GM12878 (cell line): ENCODE measurements at regions not wholly inside any gene's neighbourhood (a gene's known extent, or its start where the extent isn't known, plus 50 kb on each side); places are given as distances from the start of the nearest gene placed in this dataset.

Source experiments
- ATAC-seq: fragments of 200-7000 bp; cut with Tn5 transposase; 3 replicates; pipeline ENCODE4 v1.9.1; 2020; ENCODE audit warnings: mild to moderate bottlenecking, moderate library complexity
- BruUV-seq: library from RNA; stranded (reverse); fragments of 400-500 nt; replicated peaks from 2 replicates; lab custom pipeline; 2021; lab: Mats Ljungman, UMichigan
- CTCF ChIA-PET: fragments of 300-600 bp; sonication (Branson Sonifier 250); formaldehyde crosslinking; extraction: SDS; loops from one replicate; lab custom pipeline; 2021; ENCODE audit warnings: inconsistent platforms; lab: Yijun Ruan, JAX
- POLR2A ChIA-PET: fragments of 350-600 bp; formaldehyde crosslinking; extraction: SDS; loops from one replicate; lab custom pipeline; 2021; ENCODE audit warnings: inconsistent platforms; lab: Charles Lee
- RAD21 ChIA-PET: fragments of 300-600 bp; sonication (Branson Sonifier 250); formaldehyde crosslinking; loops from one replicate; lab custom pipeline; 2023; ENCODE audit warnings: antibody characterized with exemption; ENCODE audit not compliant: unreplicated experiment; lab: Charles Lee
- SMC1A ChIA-PET: fragments of 300-600 bp; sonication (Branson Sonifier 250); formaldehyde crosslinking; loops from one replicate; lab custom pipeline; 2023; ENCODE audit not compliant: unreplicated experiment, uncharacterized antibody; lab: Charles Lee
- DNase-seq: peaks from one replicate; pipeline ENCODE4 v3.0.0-alpha.2; 2011; ENCODE audit warnings: low read depth, low spot score
- FAIRE-seq: peaks from 3 replicates; lab custom pipeline; 2011; peaks lifted over from hg19 to GRCh38; lab: Jason Lieb, UNC
- H2AFZ ChIP-seq: 2 replicates; pipeline ENCODE4 v1.6.0; 2011; ENCODE audit warnings: low read depth, low read length, control low read depth; ENCODE audit not compliant: control insufficient read depth
- H3K27ac ChIP-seq: 2 replicates; pipeline ENCODE4 v1.5.1; 2011; ENCODE audit warnings: control low read depth; ENCODE audit not compliant: control insufficient read depth, insufficient read depth
- H3K27me3 ChIP-seq, 2 experiments: replicated peaks in 1 of 2; 2 replicates each; pipeline versions ENCODE4 v1.6.0 to v1.6.1; 2011; ENCODE audit warnings: low read length in 1 of 2; ENCODE audit not compliant: control insufficient read depth in 2 of 2, insufficient read depth in 2 of 2
- H3K36me3 ChIP-seq, 2 experiments: 2 replicates each; pipeline ENCODE4 v1.5.1; 2011; ENCODE audit warnings: low read length in 1 of 2; ENCODE audit not compliant: control insufficient read depth in 2 of 2, insufficient read depth in 2 of 2
- H3K4me1 ChIP-seq: 2 replicates; pipeline ENCODE4 v1.6.1; 2011; ENCODE audit warnings: mild to moderate bottlenecking, low read length, moderate library complexity, mixed read lengths; ENCODE audit not compliant: control insufficient read depth, insufficient read depth
- H3K4me2 ChIP-seq: 2 replicates; pipeline ENCODE4 v1.6.0; 2011; ENCODE audit warnings: control low read depth; ENCODE audit not compliant: control insufficient read depth, insufficient read depth
- H3K4me3 ChIP-seq: fragments of 200-600 bp; sonication (generic); 2 replicates; pipeline ENCODE4 v1.5.1; 2016
- H3K79me2 ChIP-seq: 2 replicates; pipeline ENCODE4 v1.6.0; 2011; ENCODE audit warnings: low read length; ENCODE audit not compliant: control insufficient read depth, insufficient read depth
- H3K9ac ChIP-seq: 2 replicates; pipeline ENCODE4 v1.8.0; 2011; ENCODE audit warnings: low read length, control low read depth, mixed read lengths; ENCODE audit not compliant: control insufficient read depth, insufficient read depth
- H3K9me3 ChIP-seq: replicated peaks from 3 replicates; pipeline ENCODE4 v1.5.1; 2011; ENCODE audit warnings: mild to moderate bottlenecking, low read length; ENCODE audit not compliant: control insufficient read depth, insufficient read depth
- H4K20me1 ChIP-seq: 2 replicates; pipeline ENCODE4 v1.6.0; 2011; ENCODE audit not compliant: control insufficient read depth, insufficient read depth
- BACH1 ChIP-seq: fragments of 450-650 bp; IDR thresholded peaks from 2 replicates; pipeline ENCODE4 v1.6.1; 2017; ENCODE audit warnings: mild to moderate bottlenecking, borderline replicate concordance
- BHLHE40 ChIP-seq, 2 experiments: fragments of 450-650 bp in 1 of 2; IDR thresholded peaks; 2 replicates each; pipeline ENCODE4 v1.6.1; 2011 to 2017; ENCODE audit warnings: low read depth in 2 of 2, borderline replicate concordance in 1 of 2, improper control_type of control experiment in 1 of 2, low read length in 1 of 2, mild to moderate bottlenecking in 1 of 2
- DPF2 ChIP-seq: fragments of 450-650 bp; IDR thresholded peaks from 2 replicates; pipeline ENCODE4 v1.6.1; 2017; ENCODE audit warnings: mild to moderate bottlenecking
- EED ChIP-seq: sonication (generic); IDR thresholded peaks from 2 replicates; pipeline ENCODE4 v1.6.1; 2016; ENCODE audit warnings: antibody characterized with exemption, low read depth
- ESRRA ChIP-seq: IDR thresholded peaks from 2 replicates; pipeline ENCODE4 v1.6.1; 2012; ENCODE audit warnings: mild to moderate bottlenecking, low read length, improper control_type of control experiment
- LARP7 ChIP-seq: fragments of 450-650 bp; IDR thresholded peaks from 2 replicates; pipeline ENCODE4 v1.6.1; 2017; ENCODE audit warnings: mild to moderate bottlenecking
- MEF2B ChIP-seq: fragments of 450-650 bp; IDR thresholded peaks from 2 replicates; pipeline ENCODE4 v1.6.1; 2018; ENCODE audit warnings: mild to moderate bottlenecking, moderate library complexity; ENCODE audit not compliant: partially characterized antibody, poor library complexity, severe bottlenecking
- MYC ChIP-seq: IDR thresholded peaks from 2 replicates; pipeline ENCODE4 v1.6.1; 2011; ENCODE audit warnings: mild to moderate bottlenecking, low read length, moderate library complexity, inconsistent platforms; ENCODE audit not compliant: insufficient read depth, insufficient replicate concordance, insufficient read length, severe bottlenecking
- NFXL1 ChIP-seq: fragments of 450-650 bp; IDR thresholded peaks from 2 replicates; pipeline ENCODE4 v1.6.1; 2017; ENCODE audit warnings: antibody characterized with exemption, mild to moderate bottlenecking, borderline replicate concordance
- NFYA ChIP-seq: IDR thresholded peaks from 2 replicates; pipeline ENCODE4 v1.6.1; 2011; ENCODE audit warnings: low read depth, mild to moderate bottlenecking, low read length, improper control_type of control experiment, borderline replicate concordance
- RAD51 ChIP-seq: fragments of 450-650 bp; IDR thresholded peaks from 2 replicates; pipeline ENCODE4 v1.6.1; 2016; ENCODE audit warnings: moderate library complexity, mild to moderate bottlenecking, inconsistent platforms
- RCOR1 ChIP-seq: conservative IDR thresholded peaks from 2 replicates; pipeline ENCODE4 v1.6.1; 2012; ENCODE audit warnings: low read depth, low read length, improper control_type of control experiment
- RELA ChIP-seq: fragments of 450-650 bp; IDR thresholded peaks from 2 replicates; pipeline ENCODE4 v1.8.0; 2014; ENCODE audit warnings: borderline replicate concordance; ENCODE audit not compliant: partially characterized antibody
- SMC3 ChIP-seq: IDR thresholded peaks from 2 replicates; pipeline ENCODE4 v1.6.1; 2011; ENCODE audit warnings: low read length, improper control_type of control experiment, borderline replicate concordance
- ZNF622 ChIP-seq: fragments of 450-650 bp; IDR thresholded peaks from 2 replicates; pipeline ENCODE4 v1.6.1; 2017; ENCODE audit warnings: mild to moderate bottlenecking, inconsistent platforms
- WGBS: methylation state at CpG from one replicate; pipeline ENCODE4 v1.1.6; 2016; ENCODE audit warnings: low lambda C conversion rate; ENCODE audit not compliant: insufficient replicate concordance, insufficient coverage; ENCODE audit errors: missing lambda C conversion rate; 5-methylcytosine and 5-hydroxymethylcytosine counted together
- in situ Hi-C: fragments of 300-500 bp; cut with MboI; formaldehyde crosslinking; loops from 9 replicates; pipeline ENCODE4 v1.14.3; 2018; ENCODE audit warnings: mixed read lengths
- intact Hi-C: fragments of 100-400 bp; cut with micrococcal nuclease; formaldehyde crosslinking; loops from one replicate; pipeline ENCODE4 v1.14.2; 2022; ENCODE audit not compliant: unreplicated experiment
- TF ChIP-seq, protein P1 (sequence below): fragments of 450-650 bp; conservative IDR thresholded peaks from 2 replicates; pipeline ENCODE4 v1.6.1; 2017; ENCODE audit warnings: mild to moderate bottlenecking, moderate library complexity
- TF ChIP-seq, protein P2 (sequence below): fragments of 150-350 bp; IDR thresholded peaks from 2 replicates; pipeline ENCODE4 v1.6.1; 2014; ENCODE audit warnings: mild to moderate bottlenecking, low read depth, low read length
- TF ChIP-seq, protein P3 (sequence below): IDR thresholded peaks from 2 replicates; pipeline ENCODE4 v1.6.1; 2012; ENCODE audit warnings: low read depth, low read length, improper control_type of control experiment

DNA sequence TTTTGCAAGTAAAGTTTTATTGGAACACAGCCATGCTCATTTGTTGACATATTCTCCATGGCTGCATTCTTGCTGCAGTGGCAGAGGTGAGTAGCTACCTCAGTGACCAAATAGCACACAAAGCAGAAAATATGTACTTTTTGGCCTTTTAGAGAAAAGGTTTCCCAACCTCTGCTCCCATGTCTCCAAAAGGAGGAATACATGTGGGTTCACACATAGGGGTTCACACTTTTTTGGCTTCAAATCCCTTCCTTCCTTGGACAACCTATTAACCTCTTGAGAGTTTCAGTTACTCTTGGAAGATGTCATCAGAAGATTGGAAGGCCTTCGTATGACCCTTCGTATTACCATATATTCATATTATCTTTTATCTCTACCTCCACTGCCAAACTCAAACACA lies 285.1 kb upstream of the TUT7 start:
- DNase-seq (no peak), ATAC-seq (no peak), FAIRE-seq (no peak)
- 73% methylated on average over 2 of the region's 2 CpGs for WGBS
- TF ChIP-seq, protein P1, sequence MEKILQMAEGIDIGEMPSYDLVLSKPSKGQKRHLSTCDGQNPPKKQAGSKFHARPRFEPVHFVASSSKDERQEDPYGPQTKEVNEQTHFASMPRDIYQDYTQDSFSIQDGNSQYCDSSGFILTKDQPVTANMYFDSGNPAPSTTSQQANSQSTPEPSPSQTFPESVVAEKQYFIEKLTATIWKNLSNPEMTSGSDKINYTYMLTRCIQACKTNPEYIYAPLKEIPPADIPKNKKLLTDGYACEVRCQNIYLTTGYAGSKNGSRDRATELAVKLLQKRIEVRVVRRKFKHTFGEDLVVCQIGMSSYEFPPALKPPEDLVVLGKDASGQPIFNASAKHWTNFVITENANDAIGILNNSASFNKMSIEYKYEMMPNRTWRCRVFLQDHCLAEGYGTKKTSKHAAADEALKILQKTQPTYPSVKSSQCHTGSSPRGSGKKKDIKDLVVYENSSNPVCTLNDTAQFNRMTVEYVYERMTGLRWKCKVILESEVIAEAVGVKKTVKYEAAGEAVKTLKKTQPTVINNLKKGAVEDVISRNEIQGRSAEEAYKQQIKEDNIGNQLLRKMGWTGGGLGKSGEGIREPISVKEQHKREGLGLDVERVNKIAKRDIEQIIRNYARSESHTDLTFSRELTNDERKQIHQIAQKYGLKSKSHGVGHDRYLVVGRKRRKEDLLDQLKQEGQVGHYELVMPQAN, result no peak
- TF ChIP-seq RAD51, result no peak
- TF ChIP-seq RCOR1, result no peak
- TF ChIP-seq BHLHE40 (IDR thresholded peaks at IDR 0.05; ENCODE audit: borderline replicate concordance in 1 of 2, low read depth in 2 of 2, low read length in 1 of 2), result no peak
- TF ChIP-seq LARP7, result no peak
- TF ChIP-seq BACH1, result no peak
- TF ChIP-seq EED, result no peak
- TF ChIP-seq RELA, result no peak
- TF ChIP-seq, protein P2, sequence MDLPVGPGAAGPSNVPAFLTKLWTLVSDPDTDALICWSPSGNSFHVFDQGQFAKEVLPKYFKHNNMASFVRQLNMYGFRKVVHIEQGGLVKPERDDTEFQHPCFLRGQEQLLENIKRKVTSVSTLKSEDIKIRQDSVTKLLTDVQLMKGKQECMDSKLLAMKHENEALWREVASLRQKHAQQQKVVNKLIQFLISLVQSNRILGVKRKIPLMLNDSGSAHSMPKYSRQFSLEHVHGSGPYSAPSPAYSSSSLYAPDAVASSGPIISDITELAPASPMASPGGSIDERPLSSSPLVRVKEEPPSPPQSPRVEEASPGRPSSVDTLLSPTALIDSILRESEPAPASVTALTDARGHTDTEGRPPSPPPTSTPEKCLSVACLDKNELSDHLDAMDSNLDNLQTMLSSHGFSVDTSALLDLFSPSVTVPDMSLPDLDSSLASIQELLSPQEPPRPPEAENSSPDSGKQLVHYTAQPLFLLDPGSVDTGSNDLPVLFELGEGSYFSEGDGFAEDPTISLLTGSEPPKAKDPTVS, result no peak
- TF ChIP-seq, protein P3, sequence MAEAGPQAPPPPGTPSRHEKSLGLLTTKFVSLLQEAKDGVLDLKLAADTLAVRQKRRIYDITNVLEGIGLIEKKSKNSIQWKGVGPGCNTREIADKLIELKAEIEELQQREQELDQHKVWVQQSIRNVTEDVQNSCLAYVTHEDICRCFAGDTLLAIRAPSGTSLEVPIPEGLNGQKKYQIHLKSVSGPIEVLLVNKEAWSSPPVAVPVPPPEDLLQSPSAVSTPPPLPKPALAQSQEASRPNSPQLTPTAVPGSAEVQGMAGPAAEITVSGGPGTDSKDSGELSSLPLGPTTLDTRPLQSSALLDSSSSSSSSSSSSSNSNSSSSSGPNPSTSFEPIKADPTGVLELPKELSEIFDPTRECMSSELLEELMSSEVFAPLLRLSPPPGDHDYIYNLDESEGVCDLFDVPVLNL, result no peak
- TF ChIP-seq MEF2B, result no peak
- TF ChIP-seq NFYA, result no peak
- no peak for TF ChIP-seq MYC
- no peak for TF ChIP-seq SMC3
- no peak for TF ChIP-seq ESRRA
- no peak for TF ChIP-seq ZNF622
- TF ChIP-seq NFXL1, result no peak
- TF ChIP-seq DPF2, result no peak
- no peaks in the 10 kb centered on the region for H3K36me3 ChIP-seq
- no TSS peak for BruUV-seq
- H4K20me1 ChIP-seq, result no peaks in the 10 kb centered on the region
- no peaks in the 10 kb centered on the region for H3K27me3 ChIP-seq
- POLR2A ChIA-PET, result no interaction called here
- SMC1A ChIA-PET, result interaction anchor here (0.9 to 1.7 kb wide), 2 partner anchors 41 to 686 kb away, joined by 3 to 4 read pairs; no protein-coding TSS in a partner anchor
- no peak overlapping the region for H3K4me3 ChIP-seq
- no peaks in the 10 kb centered on the region for H3K9me3 ChIP-seq
- in situ Hi-C loops, result loop anchor here (5.0 kb wide), 1 partner anchor 38 kb away; no protein-coding TSS in a partner anchor
- CTCF ChIA-PET, result interaction anchor here (2.4 kb wide), 1 partner anchor 686 kb away, joined by 7 read pairs; no protein-coding TSS in a partner anchor
- no peaks in the 10 kb centered on the region for H3K4me1 ChIP-seq
- no peak overlapping the region for H3K27ac ChIP-seq
- H2AFZ ChIP-seq, result no peak overlapping the region
- intact Hi-C loops, result no loop called here
- RAD21 ChIA-PET, result no interaction called here
- H3K9ac ChIP-seq, result no peak overlapping the region
- no peaks in the 10 kb centered on the region for H3K79me2 ChIP-seq
- no peak overlapping the region for H3K4me2 ChIP-seq
